HS-5 (cell line): ENCODE measurements at regions not wholly inside any gene's neighbourhood (a gene's known extent, or its start where the extent isn't known, plus 50 kb on each side); places are given as distances from the start of the nearest gene placed in this dataset.
"Not testable (repeated sequence)": the region's sequence is repeated elsewhere in the genome, so short reads cannot be mapped to it uniquely, and the experiment has no call there.

Source experiments
- DNase-seq: peaks from one replicate; pipeline ENCODE4 v3.0.0-alpha.2; 2012; ENCODE audit warnings: low read depth

GRCh38 chr19:13652810-13653590, 111.3 kb upstream of the MRI1 start:
- DNase-seq: no peak

- no peak for DNase-seq
These were observed 117.6 kb upstream of the MRI1 start for GRCh38 chr19:13646758-13647157.

GRCh38 chr19:13644645-13645044, 119.7 kb upstream of the MRI1 start:
- DNase-seq: no peak

GRCh38 chr19:13640611-13641010, 123.7 kb upstream of the MRI1 start:
- no peak for DNase-seq

GRCh38 chr19:13639342-13639929, 124.9 kb upstream of the MRI1 start:
- no peak for DNase-seq

- DNase-seq: peak; percentile 59
These were observed 126.7 kb upstream of the MRI1 start for GRCh38 chr19:13637664-13638063.

- DNase-seq: no peak
These were observed 128.4 kb upstream of the CACNA1A start for GRCh38 chr19:13634658-13635057.

GRCh38 chr19:13633522-13633922, 127.2 kb upstream of the CACNA1A start:
- no peak for DNase-seq

- no peak for DNase-seq
These were observed 126.8 kb upstream of the CACNA1A start for GRCh38 chr19:13633109-13633508.

GRCh38 chr19:13632164-13632563, 125.9 kb upstream of the CACNA1A start:
- not testable (repeated sequence) for DNase-seq

GRCh38 chr19:13629687-13630357, 123.5 kb upstream of the CACNA1A start:
- peak; percentile 91 for DNase-seq

GRCh38 chr19:13627531-13627930, 121.3 kb upstream of the CACNA1A start:
- no peak for DNase-seq

- no peak for DNase-seq
These were observed 117.7 kb upstream of the CACNA1A start for GRCh38 chr19:13623716-13624710.

- DNase-seq: no peak
These were observed 116.8 kb upstream of the CACNA1A start for GRCh38 chr19:13622766-13623715.

- DNase-seq: peak; percentile 77
These were observed 115.1 kb upstream of the CACNA1A start for GRCh38 chr19:13621413-13621812.

GRCh38 chr19:13619203-13619632, 112.9 kb upstream of the CACNA1A start:
- DNase-seq: no peak

- no peak for DNase-seq
These were observed 109.6 kb upstream of the CACNA1A start for GRCh38 chr19:13615890-13616289.

- DNase-seq: no peak
These were observed 107.2 kb upstream of the CACNA1A start for GRCh38 chr19:13613447-13613846.

- DNase-seq: no peak
These were observed 105.3 kb upstream of the CACNA1A start for GRCh38 chr19:13611596-13611995.

- DNase-seq: no peak
These were observed 103.9 kb upstream of the CACNA1A start for GRCh38 chr19:13610039-13610691.
